GM15510 (cell line): ENCODE measurements at regions not wholly inside any gene's neighbourhood (a gene's known extent, or its start where the extent isn't known, plus 50 kb on each side); places are given as distances from the start of the nearest gene placed in this dataset.

ENCODE experiments used
- POLR2A ChIP-seq: IDR thresholded peaks from 3 replicates; pipeline ENCODE4 v1.6.1; 2011; ENCODE audit warnings: borderline replicate concordance; ENCODE audit not compliant: insufficient read length; ENCODE audit errors: extremely low read depth

DNA sequence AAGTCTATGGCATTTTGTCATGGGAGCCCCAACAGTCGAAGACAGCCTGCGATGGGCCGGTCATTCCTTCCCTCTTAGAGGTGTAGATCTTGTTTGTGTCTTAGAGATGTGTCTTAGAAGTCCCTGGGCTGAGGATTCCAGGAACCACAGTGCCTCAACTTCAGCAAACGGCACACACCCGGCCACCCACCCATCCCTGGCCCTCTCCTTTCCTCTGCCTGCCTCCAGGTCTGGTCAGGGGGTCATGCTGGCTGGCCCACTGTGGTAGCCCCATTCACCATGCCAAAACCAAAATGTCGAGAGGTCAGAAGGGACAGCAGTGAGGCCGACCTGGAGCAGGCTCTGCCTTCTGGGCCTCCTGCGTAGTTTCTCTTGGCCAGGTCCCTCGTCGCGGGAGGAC is 857.9 kb downstream of the TBC1D22A start:
- TF ChIP-seq POLR2A: no peak

DNA sequence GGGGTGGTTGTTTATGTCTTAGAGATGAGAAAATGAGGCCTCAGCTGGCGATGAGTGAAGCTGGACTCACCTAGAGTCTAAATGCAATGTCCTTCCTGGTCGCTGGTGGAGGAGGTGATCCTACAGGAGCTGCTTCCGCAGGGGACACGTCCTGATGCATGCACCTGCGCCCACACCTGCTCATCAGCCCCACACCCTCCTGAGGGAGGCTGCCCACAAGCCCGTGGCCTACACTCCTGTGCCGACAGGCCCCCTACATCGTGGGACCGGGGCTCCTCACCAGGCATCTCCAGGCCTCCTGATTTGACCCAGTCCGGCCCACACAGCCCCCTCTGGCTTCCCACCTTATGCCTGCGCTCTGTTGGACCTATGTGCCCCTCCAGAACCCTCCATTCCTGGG is 857.2 kb downstream of the TBC1D22A start:
- TF ChIP-seq POLR2A: no peak

DNA sequence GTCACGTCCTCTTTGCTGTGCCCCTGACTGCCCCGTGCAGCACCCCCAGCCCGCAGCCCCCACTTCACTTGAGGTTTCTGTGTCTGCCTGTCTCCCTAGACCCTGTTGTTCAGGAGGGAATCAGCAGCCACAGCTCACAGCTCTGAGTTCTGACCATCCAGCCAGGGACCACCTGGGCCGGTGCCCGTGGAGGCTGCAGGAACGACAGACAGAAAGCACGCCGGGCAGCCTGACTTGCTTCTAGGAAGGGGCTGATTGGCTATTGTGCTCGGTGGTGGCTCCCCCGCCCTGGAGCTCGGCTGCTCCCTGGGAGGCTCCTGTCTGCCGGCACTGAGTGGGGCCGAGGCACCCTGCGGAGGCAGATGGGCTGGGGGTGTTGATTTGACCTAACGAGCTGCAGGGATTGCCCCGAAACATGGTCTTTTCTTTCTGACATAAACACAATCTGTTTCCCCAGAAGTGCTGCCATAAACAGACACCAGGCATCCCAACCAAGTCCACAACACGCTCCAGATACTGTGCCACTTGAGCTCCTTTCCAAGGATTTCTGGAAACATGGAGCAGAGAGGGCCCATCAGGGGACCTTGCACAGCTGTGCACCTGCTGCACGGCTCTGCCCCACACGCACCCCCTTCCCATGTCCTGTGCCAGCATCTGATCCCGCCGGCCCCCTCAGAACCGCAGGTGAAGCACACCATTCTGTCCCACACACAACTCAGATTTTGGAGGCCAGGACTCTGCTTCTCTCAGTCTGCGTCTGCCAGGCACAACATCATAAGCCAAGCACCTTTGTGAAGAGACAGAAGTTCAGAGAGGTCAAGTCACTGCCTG is 855.9 kb downstream of the TBC1D22A start:
- no peak for TF ChIP-seq POLR2A

DNA sequence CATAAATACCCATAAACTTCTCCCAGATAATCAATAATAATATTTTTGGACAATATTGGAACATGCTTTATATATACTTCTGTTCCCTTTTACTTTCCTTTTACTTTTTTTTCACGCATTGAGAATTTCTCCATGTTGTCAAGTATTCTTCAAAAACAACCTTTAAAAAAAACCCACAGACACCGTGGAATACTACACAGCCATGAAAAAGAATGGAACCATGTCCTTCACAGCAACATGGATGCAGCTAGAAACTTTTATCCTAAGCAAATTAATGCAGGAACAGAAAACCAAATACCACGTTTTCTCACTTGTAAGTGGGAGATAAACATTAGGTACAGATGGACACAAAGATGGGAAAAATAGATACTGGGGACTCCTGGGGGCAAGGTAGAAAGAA is 854.7 kb downstream of the TBC1D22A start:
- no peak for TF ChIP-seq POLR2A

DNA sequence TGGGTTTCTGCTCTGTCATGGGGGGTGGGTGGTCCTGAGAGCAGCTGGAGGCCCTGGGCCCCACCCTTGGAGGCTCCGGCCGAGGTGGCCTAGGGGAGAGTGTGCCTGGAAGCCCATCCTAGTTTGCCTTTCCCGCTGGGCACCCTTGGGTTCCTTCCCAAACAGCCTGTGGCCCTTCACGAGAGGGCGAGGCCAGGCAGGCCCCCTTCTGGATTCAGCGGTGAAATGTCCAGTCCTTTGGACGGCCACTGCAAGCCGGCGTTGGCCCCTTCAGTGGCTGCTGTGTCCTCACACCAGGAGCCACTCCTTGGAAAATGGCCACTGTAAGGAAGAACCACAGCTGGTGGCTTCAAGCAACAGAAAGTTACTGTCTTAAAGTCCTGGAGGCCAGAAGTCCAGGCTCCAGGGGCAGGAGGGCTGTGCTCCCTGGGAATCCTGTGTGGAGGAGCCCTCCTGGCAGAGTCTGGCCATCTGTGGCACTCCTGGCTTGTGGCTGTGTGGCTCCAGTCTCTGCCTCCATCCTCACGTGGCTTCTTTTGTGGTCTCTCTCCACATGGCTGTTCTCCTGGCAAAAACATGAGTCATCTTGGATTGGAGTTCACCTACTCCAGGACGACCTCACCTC is 854.1 kb downstream of the TBC1D22A start:
- TF ChIP-seq POLR2A: no peak

DNA sequence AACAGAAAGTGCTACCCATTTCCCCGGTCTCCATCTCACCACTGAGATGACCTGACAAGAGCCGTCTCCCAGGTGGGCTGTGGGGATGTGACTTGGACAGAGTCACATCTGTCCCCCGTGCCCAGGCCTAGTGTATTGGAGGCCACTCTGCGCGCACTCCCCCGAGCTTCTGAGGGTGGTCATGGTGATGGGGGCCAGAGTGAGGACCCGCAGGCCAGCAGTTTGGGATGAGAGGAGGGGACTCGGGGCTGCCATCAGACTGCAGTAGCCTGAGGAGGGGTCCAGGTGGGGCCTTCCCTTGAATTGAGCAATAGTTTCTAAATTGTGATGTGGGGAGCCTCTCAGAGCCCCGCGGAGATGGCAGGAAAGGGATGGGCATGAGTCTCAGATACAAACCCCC is 852.6 kb downstream of the TBC1D22A start:
- no peak for TF ChIP-seq POLR2A

DNA sequence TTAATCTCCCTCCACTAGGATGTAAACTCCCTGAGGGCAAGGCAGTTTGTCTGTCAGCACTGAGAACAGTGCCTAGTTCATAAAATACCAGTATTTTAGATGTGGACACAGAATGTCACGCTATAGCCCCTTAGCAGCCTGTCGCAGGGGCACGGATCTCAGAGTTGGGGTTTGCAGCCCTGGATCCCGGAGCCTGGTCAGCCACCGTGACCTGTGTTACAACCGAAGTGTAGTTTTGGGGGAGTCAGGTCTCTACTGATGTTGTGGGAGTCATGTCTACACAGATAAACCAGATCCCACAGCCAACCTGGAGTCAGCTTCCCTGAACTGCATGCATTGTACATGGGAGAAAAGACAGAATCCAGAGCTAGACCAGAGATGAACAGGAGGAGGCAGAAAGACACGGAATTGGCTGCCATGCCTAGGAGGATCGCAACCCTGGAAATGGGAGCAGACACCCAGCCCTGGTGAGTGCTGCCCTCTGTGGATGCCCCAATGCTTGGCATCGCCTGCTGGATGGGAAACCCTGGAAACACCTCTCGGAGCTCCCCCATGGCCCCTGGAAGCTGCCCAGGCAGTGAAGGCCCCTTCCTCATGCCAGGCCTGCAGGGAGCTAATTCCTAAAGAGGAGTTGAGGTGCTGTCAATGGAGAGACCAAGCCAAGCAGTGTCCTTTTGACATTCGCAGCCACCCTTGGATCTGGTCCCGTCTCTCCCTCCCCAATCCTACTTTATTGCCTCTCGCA is 851.3 kb downstream of the TBC1D22A start:
- TF ChIP-seq POLR2A: no peak

DNA sequence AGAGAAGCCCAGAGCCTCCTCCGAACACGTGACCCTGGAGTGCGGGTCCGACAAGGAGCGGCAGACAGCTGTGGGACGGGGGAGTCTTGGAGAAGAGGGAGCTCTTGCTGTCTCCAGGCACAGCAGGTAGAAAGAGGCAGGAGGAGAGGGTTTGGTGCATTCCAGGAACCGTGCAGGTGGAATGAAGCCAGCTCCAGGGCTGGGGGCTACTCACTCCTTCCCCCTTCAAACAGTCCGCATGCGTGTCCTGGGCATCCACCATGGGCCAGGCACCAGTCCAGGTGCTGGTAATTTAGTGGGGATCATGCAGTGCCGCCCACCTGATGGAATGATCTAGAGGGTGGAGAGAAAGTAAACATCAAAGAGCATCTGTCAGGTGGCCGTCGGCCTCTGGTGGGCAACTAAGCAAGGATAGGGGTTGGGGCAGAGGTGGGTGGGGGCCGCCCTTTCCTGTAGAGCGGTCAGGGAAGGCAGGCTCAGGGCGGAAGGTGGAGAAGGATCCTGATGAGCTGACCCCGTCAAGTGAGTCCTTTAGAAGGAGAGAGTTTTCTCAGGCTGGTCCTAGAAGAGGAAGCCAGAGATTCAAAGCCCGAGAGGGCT is 850.0 kb downstream of the TBC1D22A start:
- TF ChIP-seq POLR2A: no peak

DNA sequence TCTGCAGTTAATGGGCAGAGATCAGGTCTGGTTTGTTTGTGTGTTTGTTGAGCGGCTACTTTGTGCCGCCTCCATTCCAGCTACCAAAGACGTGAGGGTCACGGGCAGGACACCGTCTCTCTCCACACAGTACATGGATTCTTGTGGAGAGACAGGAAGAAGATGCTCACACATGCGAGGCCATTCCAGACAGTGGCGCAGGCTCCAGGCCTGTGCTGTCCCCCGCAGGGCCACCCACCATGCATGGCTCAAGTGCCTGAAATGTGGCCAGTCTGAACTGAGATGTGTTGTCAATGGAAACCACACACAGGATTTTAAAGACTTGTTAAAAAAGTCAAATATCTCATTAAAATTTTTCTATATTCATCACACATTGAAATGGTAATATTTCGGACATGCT is 848.3 kb downstream of the TBC1D22A start:
- no peak for TF ChIP-seq POLR2A

DNA sequence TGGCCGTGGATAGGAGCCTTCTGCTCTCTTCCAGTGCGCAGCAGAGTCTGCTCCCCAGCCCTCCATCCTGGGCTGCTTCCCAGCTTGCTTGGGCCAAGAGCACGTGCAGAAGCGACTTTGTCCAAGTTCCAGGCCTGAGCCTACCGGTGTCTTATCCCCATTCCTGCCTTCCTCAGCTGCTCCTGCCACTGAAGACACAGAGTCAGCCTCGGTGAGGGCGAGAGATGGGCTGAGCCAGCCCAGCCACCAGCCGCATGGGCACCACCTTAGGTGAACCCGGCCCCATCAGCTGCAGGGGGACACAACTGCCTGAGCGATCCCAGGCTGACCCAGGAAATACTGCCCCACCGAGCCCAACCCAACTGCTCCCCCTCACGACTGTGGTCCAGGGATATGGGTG is 847.8 kb downstream of the TBC1D22A start:
- TF ChIP-seq POLR2A: no peak

DNA sequence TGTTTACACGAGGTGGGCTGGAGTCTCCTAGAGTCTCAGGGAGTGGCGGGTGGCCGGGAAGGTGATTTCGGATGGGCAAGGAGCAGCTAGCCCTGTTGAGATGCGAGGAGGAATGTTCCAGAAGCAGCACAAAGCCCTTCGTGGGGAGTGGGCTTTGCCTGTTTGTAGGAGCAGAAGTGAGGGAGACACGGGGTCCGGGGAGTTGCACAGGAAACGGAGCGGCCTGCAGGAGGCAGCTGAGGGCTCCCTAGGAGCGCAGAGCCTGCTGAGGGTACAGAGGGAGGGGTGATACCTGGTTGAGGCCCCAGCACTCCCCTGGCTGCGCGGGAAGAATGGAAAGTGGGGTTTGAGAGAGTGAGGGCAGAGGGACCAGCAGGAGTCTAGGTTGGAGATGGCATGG is 847.2 kb downstream of the TBC1D22A start:
- no peak for TF ChIP-seq POLR2A

DNA sequence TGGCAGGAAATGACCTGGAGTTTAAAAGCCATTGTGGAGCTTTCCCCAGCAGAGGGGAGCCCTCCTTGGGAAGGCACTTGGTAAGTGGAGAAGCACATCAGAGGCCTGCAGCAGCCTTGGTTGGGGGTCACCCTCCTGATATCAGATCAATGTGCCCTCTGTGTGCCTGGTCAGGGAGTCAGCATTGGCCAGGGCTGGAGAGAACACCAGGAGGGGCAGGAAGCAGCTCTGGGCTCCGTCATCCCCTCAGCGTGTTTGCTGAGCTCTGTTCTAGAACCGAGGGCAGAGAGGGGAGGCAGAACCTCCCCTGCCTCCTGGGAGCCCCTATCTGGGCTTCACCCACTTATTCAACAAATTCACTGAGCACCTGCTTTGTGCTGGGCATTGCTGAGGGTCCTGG is 846.0 kb downstream of the TBC1D22A start:
- TF ChIP-seq POLR2A: no peak

DNA sequence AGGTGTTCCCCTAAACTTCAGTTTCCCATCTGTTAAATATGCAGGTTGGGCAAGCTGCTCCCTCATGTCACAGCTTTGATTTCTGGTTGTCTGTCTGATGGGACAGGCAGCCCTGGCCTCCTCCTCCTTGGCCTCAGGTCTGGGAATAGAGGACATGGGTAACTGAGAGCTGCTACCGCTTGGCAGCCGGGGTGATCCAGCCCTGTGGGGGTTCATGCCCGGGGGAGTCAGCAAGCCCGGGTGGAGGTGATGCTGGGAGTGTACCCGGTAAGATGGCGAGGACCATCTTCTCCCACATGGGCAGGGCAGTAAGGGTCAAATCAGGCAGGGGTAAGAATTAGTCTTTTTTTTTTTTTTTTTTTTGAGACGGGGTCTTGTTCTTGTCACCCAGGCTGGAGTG is 845.0 kb downstream of the TBC1D22A start:
- no peak for TF ChIP-seq POLR2A

DNA sequence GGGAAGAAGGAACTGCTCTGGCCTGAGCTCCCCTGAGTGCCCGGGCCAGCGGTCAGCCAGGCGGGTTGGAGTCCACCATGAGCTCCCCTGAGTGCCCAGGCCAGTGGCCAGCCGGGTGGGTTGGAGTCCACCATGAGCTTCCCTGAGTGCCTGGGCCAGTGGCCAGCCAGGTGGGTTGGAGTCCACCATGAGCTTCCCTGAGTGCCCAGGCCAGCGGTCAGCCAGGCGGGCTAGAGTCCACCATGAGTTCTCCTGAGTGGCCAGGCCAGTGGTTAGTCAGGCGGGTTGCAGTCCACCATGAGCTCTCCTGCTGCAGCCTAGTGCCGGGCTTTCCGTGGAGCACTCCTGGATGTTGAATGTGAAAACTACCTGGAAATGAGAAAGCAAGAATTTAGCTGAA is 844.0 kb downstream of the TBC1D22A start:
- TF ChIP-seq POLR2A: no peak

DNA sequence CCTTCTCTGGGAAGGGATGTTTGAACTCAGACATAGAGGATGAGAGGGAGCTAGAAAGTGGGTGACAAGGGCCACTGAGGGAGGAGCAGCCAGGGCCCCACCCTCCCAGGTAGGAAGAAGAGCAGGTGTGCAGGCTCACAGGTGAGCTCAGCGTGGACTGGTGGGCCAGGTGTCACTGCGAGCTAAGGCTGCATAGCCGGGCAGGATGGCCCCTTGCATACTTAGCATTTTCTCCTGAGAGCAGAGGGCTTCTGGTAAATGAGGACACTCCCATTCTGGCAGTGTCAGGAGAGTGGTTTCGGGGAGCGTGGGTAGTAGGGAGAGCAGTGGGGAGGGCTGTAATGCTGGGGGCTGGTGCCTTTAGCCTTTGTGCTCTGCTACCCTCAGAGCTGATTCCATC is 843.4 kb downstream of the TBC1D22A start:
- no peak for TF ChIP-seq POLR2A
